ENCODE measurements at regions not wholly inside any gene's neighbourhood (a gene's known extent, or its start where the extent isn't known, plus 50 kb on each side); places are given as distances from the start of the nearest gene placed in this dataset.
"Not testable (repeated sequence)": the region's sequence is repeated elsewhere in the genome, so short reads cannot be mapped to it uniquely, and the experiment has no call there.

DNA sequence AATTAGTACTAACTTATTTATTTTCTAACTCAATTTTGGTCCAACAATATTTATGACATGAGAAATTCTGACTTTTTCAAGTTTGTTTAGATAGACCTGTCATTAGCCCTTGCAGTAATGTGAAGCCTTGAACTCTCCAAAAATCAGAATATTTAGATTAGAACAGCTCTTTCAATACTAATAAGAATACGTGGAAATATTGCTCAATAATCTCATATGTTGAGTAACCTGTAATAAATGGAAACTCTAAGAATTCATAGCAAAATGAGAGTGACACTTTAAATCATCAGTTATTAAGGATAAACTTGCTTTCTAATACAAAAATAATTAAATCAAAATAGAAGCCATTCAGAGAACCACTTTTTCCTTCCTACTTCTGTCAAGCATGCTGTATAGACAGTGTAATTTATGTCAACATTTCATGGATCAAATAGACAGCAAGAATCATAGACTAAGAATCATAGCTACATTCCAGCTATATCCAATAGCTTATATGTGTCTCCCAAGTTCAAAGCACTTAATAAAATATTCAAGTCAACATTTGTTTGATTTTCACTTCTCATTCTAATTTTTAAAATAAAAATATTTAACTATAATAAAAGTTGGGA is 710.3 kb upstream of the SOX11 start:
- no peak for DNase-seq (ENCODE audit: low read depth in 2 of 2)

- not testable (repeated sequence) for DNase-seq (ENCODE audit: low read depth in 2 of 2)
Measured at GRCh38 chr2:4988444-4988843, 703.7 kb upstream of the SOX11 start.

DNA sequence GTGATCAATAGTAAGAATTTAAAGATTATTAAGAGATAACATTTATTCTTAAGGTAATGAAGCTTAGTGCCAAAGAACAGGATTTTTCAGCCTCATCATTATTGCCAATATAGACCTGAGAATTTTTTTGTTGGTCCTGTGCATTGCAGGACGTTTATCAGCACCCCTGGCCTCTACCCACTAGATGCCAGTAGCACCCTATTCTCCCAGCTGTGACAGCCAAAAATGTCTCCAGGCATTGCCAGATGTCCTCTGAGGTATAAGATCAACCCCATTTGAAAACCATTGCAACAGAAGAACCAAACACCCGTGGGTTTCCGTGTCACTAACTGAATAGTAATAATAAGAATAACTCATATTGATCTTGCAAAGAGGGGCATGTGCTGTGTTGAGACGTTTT is 700.0 kb upstream of the SOX11 start:
- no peak for DNase-seq (ENCODE audit: low read depth in 2 of 2)

GRCh38 chr2:4995466-4995865 is 696.7 kb upstream of the SOX11 start:
- DNase-seq (ENCODE audit: low read depth in 2 of 2): no peak

- no peak for DNase-seq (ENCODE audit: low read depth in 2 of 2)
Measured at GRCh38 chr2:5007596-5007995, 684.6 kb upstream of the SOX11 start.

GRCh38 chr2:5019324-5019723 is 672.9 kb upstream of the SOX11 start:
- DNase-seq (ENCODE audit: low read depth in 2 of 2): no peak

DNA sequence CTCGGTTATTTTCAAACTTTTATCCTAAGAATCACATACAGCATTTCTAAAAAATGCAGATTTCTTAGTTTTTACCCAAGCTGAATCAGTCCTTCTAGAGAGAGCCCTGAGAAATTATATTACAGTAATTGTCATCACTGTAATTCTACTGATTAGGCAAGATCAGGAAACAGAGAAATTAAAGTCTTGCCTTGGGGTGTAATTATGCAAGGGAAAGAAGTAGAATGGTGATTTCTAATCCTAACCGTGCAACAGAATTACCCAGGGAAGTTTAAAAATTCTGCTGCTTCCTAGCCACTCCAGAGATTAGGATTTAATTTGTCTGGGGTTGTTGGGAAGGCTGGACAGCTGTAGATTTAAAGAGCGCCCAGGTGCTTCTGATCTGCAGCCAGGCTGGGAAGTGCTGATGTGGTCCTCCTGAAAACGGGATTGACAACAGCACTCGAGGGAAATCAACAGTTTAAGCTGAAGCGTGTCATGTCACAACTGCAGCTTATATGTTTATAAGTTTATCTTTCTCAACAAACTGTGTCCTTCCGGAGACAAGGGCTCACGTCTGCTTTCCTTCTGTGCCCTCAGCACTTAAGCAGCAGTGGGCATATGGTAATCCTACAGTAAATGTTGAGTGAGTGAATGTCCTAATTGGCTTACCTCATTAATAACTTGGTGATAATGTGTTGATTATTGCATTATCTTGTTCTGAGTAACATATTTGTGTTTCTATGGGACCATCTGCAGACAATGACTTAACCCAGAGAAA is 671.9 kb upstream of the SOX11 start:
- DNase-seq (ENCODE audit: low read depth in 2 of 2): no peak

- no peak for DNase-seq (ENCODE audit: low read depth in 2 of 2)
Measured at GRCh38 chr2:5021136-5021535, 671.0 kb upstream of the SOX11 start.

DNA sequence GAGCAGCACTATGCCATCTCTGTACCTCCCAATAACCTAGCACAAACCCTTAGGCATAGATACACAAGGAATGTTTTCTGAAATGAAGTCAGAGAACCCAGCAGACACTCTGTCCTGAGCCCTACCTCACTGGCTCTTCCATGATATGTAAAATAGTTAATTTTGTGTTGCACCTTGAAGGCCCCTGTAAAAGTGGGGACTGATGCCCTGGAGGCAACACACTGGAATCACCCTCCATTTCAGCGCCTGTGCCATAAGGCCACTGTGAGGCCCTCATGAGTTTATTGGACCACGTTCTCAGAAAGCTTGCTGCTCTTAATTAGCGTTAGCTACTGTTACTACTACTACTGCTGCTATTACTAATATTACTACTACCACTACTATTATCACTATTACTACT is 670.1 kb upstream of the SOX11 start:
- no peak for DNase-seq (ENCODE audit: low read depth in 2 of 2)

DNA sequence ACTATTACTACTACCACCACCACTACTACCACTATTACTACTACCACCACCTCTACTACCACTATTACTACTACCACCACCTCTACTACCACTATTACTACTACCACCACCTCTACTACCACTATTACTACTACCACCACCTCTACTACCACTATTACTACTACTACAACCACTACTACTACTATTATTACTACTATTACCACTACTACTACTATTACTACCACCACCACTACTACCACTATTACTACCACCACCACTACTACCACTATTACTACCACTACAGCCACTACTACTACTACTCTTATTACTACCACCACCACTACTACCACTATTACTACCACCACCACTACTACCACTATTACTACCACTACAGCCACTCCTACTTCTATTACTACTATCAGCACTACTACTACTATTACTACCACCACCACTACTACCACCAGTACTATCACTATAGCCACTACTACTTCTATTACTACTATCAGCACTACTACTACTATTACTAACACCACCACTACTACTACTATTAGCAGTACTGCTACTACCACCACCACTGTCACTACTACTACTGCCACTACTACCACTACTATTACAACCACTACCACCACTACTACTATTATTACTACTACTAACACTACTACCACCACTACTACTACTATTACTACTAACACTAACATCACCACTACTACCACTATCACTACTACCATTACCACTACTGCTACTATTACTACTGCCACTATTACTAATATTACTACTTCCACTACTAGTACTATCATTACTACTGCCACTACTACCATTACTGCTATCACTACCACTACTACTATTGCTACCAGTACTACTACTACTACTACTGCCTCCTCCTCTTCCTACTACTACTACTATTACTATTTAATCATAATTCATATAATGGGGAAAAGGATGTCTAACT is 669.2 kb upstream of the SOX11 start:
- not testable (repeated sequence) for DNase-seq (ENCODE audit: low read depth in 2 of 2)

- DNase-seq (ENCODE audit: low read depth in 2 of 2): no peak
Measured at GRCh38 chr2:5026571-5027234, 665.5 kb upstream of the SOX11 start.

DNA sequence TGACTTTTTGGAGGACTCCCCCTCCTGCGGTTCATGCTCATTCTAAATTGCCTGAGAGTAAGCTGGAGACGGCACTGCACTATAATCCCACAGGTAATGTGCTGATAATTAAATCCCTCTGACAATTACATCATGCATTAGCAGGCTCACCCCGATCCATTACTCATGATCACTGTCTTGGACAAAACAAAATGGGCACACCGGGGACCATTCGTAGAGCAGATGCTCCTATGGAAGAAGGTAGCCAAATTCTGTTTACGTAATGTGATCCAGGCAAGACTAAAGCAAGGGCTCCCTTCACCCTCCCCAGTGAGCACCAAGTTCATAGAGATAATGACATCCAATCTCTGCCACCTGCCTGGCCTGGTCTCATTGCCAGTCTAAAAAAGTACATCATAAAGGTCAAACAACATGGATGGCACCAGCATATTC is 657.1 kb upstream of the SOX11 start:
- DNase-seq (ENCODE audit: low read depth in 2 of 2): no peak

DNA sequence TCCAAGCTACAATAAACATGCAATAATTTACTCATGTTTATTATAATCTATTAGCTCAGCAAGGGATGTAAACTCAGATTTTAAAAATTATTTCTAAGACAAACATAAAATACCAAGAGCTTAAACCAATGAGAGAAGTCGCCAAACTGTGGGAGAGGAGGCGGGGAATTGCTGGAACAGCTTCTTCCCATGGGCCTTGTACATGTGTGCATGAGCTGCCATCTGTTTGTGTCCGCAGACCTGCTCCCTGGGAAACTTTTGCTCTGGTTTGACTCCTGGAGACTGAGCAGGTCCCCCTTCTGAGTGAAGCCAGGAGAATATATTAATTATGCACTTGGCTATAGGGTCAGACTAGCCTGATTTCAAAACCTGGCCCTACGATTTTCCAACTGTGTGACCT is 655.9 kb upstream of the SOX11 start:
- no peak for DNase-seq (ENCODE audit: low read depth in 2 of 2)

DNA sequence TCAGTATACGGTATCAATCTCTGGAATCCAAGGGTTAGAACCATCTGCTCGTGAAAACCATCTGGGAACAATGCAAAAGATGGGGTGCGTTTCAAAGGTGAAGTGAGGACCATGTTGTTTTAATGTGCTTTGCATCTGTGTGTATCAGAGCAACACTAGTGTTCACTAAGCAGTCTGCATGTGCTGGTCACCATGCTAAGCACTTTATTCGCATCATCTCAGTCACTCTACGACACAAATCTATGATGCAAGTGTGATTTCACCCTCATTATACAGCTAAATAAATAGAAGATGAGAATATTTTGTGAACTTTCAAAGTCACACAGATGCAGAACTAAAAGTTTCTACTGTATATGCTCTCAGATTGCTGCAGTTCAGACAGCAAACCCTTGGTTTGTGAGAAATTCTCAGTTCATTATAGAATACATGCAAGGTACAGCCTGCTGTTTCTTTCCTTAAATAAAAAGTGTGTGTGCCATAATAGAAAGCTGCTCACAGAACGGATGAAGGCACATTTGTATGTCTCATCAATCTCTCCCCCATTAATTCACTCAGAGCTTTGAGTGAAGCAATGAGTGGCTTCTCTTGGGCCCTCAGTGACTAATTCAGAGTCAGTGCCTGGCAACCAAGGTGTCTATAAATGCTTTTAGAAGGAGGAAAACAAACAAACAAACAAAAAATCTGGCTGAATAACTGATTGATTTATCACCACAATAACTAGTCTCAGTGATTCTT is 652.8 kb upstream of the SOX11 start:
- DNase-seq (ENCODE audit: low read depth in 2 of 2): no peak

GRCh38 chr2:5040571-5040970 is 651.6 kb upstream of the SOX11 start:
- DNase-seq (ENCODE audit: low read depth in 2 of 2): no peak

GRCh38 chr2:5041501-5041900 is 650.7 kb upstream of the SOX11 start:
- DNase-seq (ENCODE audit: low read depth in 2 of 2): no peak

GRCh38 chr2:5042666-5043440 is 649.3 kb upstream of the SOX11 start:
- no peak for DNase-seq (ENCODE audit: low read depth in 2 of 2)

- no peak for DNase-seq (ENCODE audit: low read depth in 2 of 2)
Measured at GRCh38 chr2:5051300-5051699, 640.9 kb upstream of the SOX11 start.

- no peak for DNase-seq (ENCODE audit: low read depth in 2 of 2)
Measured at GRCh38 chr2:5052905-5053304, 639.3 kb upstream of the SOX11 start.

DNA sequence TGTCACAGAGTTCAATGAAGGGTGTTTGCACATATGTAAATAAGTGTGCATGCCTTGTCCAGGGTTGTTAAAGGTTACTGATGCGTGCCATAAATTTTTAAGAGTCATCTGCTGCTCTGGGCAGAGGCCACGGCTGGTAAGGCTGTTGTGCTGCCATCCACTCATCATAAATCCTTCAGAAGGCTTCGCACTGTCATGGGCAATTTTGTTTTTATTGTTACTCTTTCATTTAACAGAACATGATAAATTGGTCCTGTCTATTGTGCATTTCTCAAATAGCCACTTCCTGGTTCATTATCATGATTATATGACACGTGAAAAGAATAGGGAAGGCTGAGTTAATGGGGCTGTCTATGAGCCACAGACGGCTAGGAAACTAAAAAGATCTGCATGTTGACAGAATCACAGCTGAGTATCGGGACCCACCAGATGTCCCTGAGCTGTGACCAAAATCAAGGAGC is 634.3 kb upstream of the SOX11 start:
- no peak for DNase-seq (ENCODE audit: low read depth in 2 of 2)
